RWPE1 (cell line): ENCODE measurements at regions not wholly inside any gene's neighbourhood (a gene's known extent, or its start where the extent isn't known, plus 50 kb on each side); places are given as distances from the start of the nearest gene placed in this dataset.

ENCODE experiments used
- CTCF ChIA-PET: fragments of 350-600 bp; sonication (Branson Sonifier 250); formaldehyde crosslinking; extraction: SDS; loops from one replicate; lab custom pipeline; 2021; lab: Yijun Ruan, JAX
- POLR2A ChIA-PET: fragments of 400-600 bp; formaldehyde crosslinking; extraction: SDS; loops from one replicate; lab custom pipeline; 2020; ENCODE audit warnings: antibody characterized with exemption; ENCODE audit not compliant: low non-redundant PET; lab: Yijun Ruan, JAX
- DNase-seq: peaks from one replicate; pipeline ENCODE4 v3.0.0; 2012; ENCODE audit warnings: low spot score
- H3K27ac ChIP-seq: fragments of 450-650 bp; 2 replicates; pipeline ENCODE4 v1.5.1; 2017
- CTCF ChIP-seq: fragments of 450-650 bp; conservative IDR thresholded peaks from 2 replicates; pipeline ENCODE4 v1.5.1; 2017; ENCODE audit warnings: low read depth, mild to moderate bottlenecking

DNA sequence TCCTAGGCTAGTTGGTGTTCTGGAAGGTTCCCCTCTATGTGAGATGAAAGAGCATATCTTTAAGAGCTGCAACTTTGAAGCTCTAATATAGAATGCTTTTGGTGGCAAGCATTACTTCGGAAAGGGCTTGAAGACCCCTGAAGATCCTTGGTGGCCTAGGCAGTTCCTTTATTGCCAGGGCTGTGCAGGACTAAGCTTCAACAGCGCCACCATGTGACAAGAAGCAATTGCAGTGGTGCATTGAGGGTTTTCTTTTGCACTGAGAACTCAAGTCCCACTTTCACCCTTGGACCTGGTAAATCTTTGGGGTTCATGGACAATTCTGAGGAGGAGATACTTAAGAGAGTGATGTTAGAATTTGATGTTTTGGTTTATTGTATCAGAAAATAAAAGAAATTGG lies 237.4 kb upstream of the GMDS start:
- DNase-seq = no peak
- POLR2A ChIA-PET = no interaction called here
- no peak overlapping the region for H3K27ac ChIP-seq
- CTCF ChIA-PET = interaction anchor here (0.7 to 0.9 kb wide), 2 partner anchors 212 to 1344 kb away, joined by 3 read pairs; no protein-coding TSS in a partner anchor
- no peak for TF ChIP-seq CTCF

DNA sequence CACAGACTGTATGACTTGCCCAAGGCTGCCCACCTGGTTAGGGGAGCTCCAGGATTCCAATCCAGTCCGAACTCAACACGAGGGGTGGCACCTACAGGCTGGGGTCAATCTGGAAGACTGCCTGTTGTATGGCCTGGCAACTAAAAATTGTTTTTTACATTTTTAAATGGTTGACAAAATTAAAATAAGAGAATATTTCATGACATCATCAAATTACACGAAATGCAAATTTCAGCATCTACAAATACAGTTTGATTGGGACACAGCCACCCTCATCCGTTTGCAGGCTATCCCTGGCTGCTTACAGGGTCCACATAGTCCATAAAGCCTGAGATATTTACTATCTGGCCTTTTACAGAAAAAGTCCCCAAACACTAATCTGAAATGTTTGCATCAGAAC lies 235.9 kb upstream of the GMDS start:
- no peak for TF ChIP-seq CTCF
- ChIA-PET POLR2A (no interaction called here), CTCF (interaction anchor here (0.7 kb wide), 1 partner anchor 115 kb away, joined by 5 read pairs; no protein-coding TSS in a partner anchor)
- no peak for DNase-seq
- H3K27ac ChIP-seq = no peak overlapping the region

DNA sequence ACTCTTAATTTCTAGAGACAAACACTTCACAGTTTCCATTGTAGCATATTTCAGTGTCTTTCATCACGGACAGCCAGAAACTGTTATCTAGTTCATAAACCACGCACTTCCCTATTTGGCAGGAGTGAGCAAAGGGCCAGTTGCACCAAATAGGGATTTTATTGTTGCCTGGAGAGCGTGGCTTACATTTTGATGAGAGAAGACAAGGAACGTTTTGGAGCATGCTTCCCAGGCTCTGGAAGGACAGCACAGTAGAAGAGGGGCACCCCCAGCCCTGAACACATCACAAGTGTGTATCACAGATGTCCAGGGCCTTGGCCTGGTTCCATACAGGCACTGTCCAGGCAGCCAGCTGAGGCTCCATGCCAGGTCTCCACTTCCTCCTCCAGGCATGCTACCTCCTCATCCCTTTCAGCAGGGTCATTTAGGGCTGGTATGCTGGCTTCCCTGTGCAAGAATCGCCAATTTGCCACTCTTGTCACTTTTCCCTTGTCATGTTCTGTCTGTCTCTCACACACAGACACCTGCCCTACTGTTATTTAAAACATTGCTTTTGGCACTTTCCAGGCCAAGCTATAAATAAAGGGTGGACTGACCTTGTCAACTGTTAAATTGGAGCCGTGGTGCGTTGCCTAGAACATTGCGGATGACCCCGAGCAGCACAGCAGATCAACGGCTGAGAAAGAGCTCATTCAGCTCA lies 235.0 kb upstream of the GMDS start:
- POLR2A ChIA-PET = no interaction called here
- H3K27ac ChIP-seq = no peak overlapping the region
- CTCF ChIA-PET = no interaction called here
- no peak for TF ChIP-seq CTCF
- no peak for DNase-seq

DNA sequence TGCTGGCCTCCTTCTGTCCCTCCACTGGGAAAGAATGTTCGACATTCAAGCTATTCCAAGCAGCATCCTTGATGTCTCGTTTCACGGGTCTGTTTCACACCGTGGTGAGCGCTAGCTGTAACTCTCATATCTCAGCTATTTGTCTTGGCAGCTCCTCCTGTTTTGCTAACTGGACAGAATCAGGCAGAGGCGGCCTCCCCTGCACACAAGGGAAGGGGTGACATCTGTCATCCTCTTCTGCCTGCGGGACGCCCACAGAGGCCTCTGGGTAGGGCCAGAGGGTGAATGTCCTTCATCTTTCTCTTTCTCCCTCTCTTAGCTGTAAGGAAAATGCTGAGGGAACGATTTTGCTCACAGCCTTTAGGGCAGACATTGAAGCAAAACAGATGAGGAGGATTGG lies 232.8 kb upstream of the GMDS start:
- no peak for TF ChIP-seq CTCF
- ChIA-PET CTCF (no interaction called here), POLR2A (no interaction called here)
- no peak for DNase-seq
- H3K27ac ChIP-seq = no peak overlapping the region

- H3K27ac ChIP-seq = no peak overlapping the region
- ChIA-PET CTCF (interaction anchor here (0.7 kb wide), 1 partner anchor 803 kb away, joined by 3 read pairs; no protein-coding TSS in a partner anchor), POLR2A (no interaction called here)
- TF ChIP-seq CTCF = no peak
- DNase-seq = no peak
Observed at GRCh38 chr6:2477666-2478065, 232.3 kb upstream of the GMDS start.

DNA sequence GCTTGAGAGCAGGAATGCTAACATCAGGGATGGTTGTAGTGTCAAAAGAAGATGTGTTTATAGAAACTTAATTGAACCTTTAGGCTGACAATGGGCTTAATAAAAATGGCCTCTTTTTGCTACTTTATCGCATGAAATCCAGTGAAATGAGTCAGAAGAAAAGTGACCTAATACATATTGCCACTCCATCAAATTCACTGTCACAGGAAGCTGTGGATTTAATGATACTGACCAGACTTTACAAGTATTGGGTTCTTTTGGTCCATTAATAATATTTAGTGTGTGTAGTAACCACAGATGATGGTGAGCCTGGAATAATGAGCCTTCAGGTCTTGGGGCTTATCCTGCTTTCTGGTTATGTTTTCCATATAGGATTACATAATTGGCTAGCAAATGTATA lies 231.8 kb upstream of the GMDS start:
- CTCF ChIA-PET = interaction anchor here (0.7 kb wide), 1 partner anchor 803 kb away, joined by 3 read pairs; no protein-coding TSS in a partner anchor
- no peak for DNase-seq
- no peak for TF ChIP-seq CTCF
- POLR2A ChIA-PET = no interaction called here
- H3K27ac ChIP-seq = no peak overlapping the region
